ENCODE measurements at regions not wholly inside any gene's neighbourhood (a gene's known extent, or its start where the extent isn't known, plus 50 kb on each side); places are given as distances from the start of the nearest gene placed in this dataset.

DNA sequence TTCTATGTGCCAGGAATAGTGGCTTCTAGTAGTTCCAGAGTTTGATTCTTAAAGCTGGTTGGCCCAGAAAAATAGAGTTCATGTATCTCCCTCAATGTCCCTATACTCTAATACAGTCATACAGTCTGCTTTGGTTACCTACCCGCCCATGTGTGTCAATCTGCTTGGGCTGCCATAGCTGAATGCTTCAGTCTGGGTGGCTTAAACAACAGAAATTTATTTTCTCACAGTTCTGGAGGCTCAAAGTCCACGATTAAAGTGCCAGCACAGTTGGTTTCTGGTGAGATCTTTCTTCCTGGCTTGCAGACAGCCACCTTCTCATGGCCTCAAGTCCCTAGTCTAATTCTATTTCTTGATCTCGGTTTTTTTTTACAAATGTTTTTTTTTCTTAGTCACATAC is 1739.0 kb downstream of the MAT2B start:
- H3K4me3 ChIP-seq: no peak overlapping the region
- H3K27ac ChIP-seq: no peak overlapping the region
- DNase-seq: no peak
- H3K27me3 ChIP-seq: no peaks in the 10 kb centered on the region
- in situ Hi-C loops (cut with MboI; ENCODE audit: low pct_ligation_motif_present in 1 of 4, low pct_unique_long_range_greater_than_20kb in 1 of 4, low sequenced_read_pairs in 3 of 4): no loop called here
- H3K9me3 ChIP-seq: no peaks in the 10 kb centered on the region
- H3K36me3 ChIP-seq: no peaks in the 10 kb centered on the region
- H3K4me1 ChIP-seq: no peaks in the 10 kb centered on the region
- 45 to 66% methylated on average over 3 of the region's 3 CpGs for WGBS, 2 donors (ENCODE audit: low coverage in 1 of 2)
- intact Hi-C loops (cut with DNase I; ENCODE audit: low total_unique reads): no loop called here
- TF ChIP-seq POLR2AphosphoS5 (IDR thresholded peaks at IDR 0.05) (no peak), EP300 (IDR thresholded peaks at IDR 0.05; ENCODE audit: low read depth) (no peak), POLR2A (IDR thresholded peaks at IDR 0.05) (no peak)
- TF ChIP-seq, protein P1, sequence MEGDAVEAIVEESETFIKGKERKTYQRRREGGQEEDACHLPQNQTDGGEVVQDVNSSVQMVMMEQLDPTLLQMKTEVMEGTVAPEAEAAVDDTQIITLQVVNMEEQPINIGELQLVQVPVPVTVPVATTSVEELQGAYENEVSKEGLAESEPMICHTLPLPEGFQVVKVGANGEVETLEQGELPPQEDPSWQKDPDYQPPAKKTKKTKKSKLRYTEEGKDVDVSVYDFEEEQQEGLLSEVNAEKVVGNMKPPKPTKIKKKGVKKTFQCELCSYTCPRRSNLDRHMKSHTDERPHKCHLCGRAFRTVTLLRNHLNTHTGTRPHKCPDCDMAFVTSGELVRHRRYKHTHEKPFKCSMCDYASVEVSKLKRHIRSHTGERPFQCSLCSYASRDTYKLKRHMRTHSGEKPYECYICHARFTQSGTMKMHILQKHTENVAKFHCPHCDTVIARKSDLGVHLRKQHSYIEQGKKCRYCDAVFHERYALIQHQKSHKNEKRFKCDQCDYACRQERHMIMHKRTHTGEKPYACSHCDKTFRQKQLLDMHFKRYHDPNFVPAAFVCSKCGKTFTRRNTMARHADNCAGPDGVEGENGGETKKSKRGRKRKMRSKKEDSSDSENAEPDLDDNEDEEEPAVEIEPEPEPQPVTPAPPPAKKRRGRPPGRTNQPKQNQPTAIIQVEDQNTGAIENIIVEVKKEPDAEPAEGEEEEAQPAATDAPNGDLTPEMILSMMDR (IDR thresholded peaks at IDR 0.05): no peak

DNA sequence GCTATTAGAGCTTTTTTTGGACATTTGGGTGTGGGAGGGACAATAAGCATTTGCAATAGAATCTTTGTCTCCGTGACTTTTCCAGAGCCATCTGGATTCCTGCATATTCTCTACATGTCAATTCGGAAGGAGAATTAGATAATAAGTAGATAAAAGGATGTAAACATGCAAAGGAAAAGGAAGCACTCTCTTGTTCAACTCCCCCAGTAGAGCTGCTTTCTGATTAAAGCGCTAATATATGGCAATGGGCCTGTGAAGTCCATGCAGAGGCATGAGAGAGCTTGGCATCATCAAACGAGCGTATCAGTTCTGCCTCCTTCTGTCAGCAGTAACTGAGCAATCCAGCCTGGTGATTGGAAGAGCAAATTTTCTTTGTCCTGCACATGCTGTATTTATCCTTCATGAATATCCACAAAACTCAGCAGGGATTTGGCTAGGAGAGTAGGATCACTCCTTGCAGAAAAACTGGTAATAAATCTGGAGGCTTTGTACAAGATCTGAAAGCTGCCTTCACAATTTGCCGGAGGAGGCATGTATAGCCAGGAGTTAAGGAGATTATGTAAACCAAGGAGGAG is 1752.9 kb downstream of the MAT2B start:
- 65 to 80% methylated on average over 3 to 6 of the region's 6 CpGs for WGBS, 2 donors (ENCODE audit: low coverage in 1 of 2)
- no peaks in the 10 kb centered on the region for H3K27me3 ChIP-seq
- H3K4me3 ChIP-seq: no peak overlapping the region
- no peaks in the 10 kb centered on the region for H3K36me3 ChIP-seq
- no peaks in the 10 kb centered on the region for H3K9me3 ChIP-seq
- H3K27ac ChIP-seq: no peak overlapping the region
- no peak for TF ChIP-seq EP300 (IDR thresholded peaks at IDR 0.05; ENCODE audit: low read depth)
- intact Hi-C loops (cut with DNase I; ENCODE audit: low total_unique reads): no loop called here
- DNase-seq: no peak
- in situ Hi-C loops (cut with MboI; ENCODE audit: low pct_ligation_motif_present in 1 of 4, low pct_unique_long_range_greater_than_20kb in 1 of 4, low sequenced_read_pairs in 3 of 4): no loop called here
- H3K4me1 ChIP-seq: no peaks in the 10 kb centered on the region

DNA sequence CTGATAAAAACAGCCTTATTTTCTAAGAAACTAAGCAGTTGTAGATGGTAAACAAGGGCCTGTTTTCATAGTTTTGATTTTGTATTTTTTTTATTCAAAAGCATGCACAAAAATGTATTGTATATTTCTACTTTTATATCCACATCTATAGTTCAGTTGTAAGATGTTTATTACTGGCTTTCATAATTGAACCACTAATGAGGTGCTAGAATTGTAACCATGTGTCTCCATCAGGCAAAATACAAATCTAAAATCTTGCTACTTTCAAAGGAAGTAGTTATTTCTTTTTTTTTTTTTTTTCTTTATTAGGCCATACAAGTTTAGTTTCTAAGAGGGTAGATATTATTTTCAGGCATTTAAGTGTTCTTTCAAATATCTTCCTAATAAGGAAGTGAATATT is 1755.0 kb downstream of the MAT2B start:
- Histone ChIP-seq H3K27ac (no peak overlapping the region), H3K4me3 (no peak overlapping the region), H3K4me1 (no peaks in the 10 kb centered on the region), H3K9me3 (no peaks in the 10 kb centered on the region), H3K36me3 (no peaks in the 10 kb centered on the region), H3K27me3 (no peaks in the 10 kb centered on the region)
- no peak for DNase-seq
- TF ChIP-seq POLR2A (IDR thresholded peaks at IDR 0.05): no peak
- TF ChIP-seq EP300 (IDR thresholded peaks at IDR 0.05; ENCODE audit: low read depth): no peak
- TF ChIP-seq, protein P1 (IDR thresholded peaks at IDR 0.05): no peak
- TF ChIP-seq POLR2AphosphoS5 (IDR thresholded peaks at IDR 0.05): no peak
- intact Hi-C loops (cut with DNase I; ENCODE audit: low total_unique reads) (no loop called here), in situ Hi-C loops (cut with MboI; ENCODE audit: low pct_ligation_motif_present in 1 of 4, low pct_unique_long_range_greater_than_20kb in 1 of 4, low sequenced_read_pairs in 3 of 4) (no loop called here)

DNA sequence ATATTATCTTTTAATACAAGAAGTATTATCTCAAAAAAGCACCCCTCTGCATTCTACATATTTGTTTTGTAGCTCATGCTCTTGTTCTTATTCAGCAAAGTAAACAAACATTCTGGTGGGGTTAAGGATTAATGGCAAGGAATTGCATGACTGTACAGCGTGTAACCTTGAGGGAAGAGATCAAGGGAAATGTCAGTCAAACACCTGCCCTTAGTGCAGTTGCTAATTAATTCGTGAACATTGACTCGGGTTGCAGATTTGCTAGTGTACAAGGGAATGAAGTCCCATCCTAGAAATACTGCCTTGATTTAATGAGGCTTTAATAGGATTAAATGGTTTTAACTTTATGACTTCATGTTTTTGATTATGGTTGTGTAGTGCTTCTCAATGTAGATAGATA is 1758.1 kb downstream of the MAT2B start:
- TF ChIP-seq, protein P1 (IDR thresholded peaks at IDR 0.05): no peak
- TF ChIP-seq EP300 (IDR thresholded peaks at IDR 0.05; ENCODE audit: low read depth): no peak
- no peak for TF ChIP-seq POLR2AphosphoS5 (IDR thresholded peaks at IDR 0.05)
- no peak for TF ChIP-seq POLR2A (IDR thresholded peaks at IDR 0.05)
- DNase-seq: no peak
- Histone ChIP-seq H3K4me1 (no peaks in the 10 kb centered on the region), H3K4me3 (no peak overlapping the region), H3K36me3 (no peaks in the 10 kb centered on the region), H3K27ac (no peak overlapping the region), H3K27me3 (no peaks in the 10 kb centered on the region), H3K9me3 (no peaks in the 10 kb centered on the region)
- intact Hi-C loops (cut with DNase I; ENCODE audit: low total_unique reads) (no loop called here), in situ Hi-C loops (cut with MboI; ENCODE audit: low pct_ligation_motif_present in 1 of 4, low pct_unique_long_range_greater_than_20kb in 1 of 4, low sequenced_read_pairs in 3 of 4) (no loop called here)
- WGBS, 2 donors (ENCODE audit: low coverage in 1 of 2): 72 to 77% methylated on average over 3 of the region's 3 CpGs

DNA sequence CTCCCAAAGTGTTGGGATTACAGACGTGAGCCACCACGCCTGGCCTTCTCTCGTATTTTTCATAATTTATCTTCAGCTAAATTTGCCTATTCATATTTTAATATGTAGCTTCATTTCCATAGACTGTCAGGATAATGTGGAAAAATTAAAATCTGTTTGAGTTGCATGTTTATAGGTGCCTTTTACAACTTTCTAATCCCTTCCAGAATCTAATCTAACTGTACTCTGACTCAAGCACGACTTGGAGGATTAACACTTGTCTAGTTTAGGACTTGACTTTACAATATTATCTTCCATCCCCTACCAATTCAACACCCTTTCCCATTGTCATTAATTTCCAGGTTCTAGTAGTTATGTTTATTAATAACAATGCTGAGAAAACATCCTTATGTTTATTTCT is 1761.5 kb downstream of the MAT2B start:
- WGBS, 2 donors (ENCODE audit: low coverage in 1 of 2): 33 to 64% methylated on average over 1 to 4 of the region's 4 CpGs
- no peak overlapping the region for H3K27ac ChIP-seq
- no peak for DNase-seq
- no peaks in the 10 kb centered on the region for H3K27me3 ChIP-seq
- no peaks in the 10 kb centered on the region for H3K4me1 ChIP-seq
- no peaks in the 10 kb centered on the region for H3K36me3 ChIP-seq
- no peak overlapping the region for H3K4me3 ChIP-seq
- TF ChIP-seq EP300 (IDR thresholded peaks at IDR 0.05; ENCODE audit: low read depth) (no peak), POLR2A (IDR thresholded peaks at IDR 0.05) (no peak), POLR2AphosphoS5 (IDR thresholded peaks at IDR 0.05) (no peak)
- TF ChIP-seq, protein P1 (IDR thresholded peaks at IDR 0.05): no peak
- intact Hi-C loops (cut with DNase I; ENCODE audit: low total_unique reads) (no loop called here), in situ Hi-C loops (cut with MboI; ENCODE audit: low pct_ligation_motif_present in 1 of 4, low pct_unique_long_range_greater_than_20kb in 1 of 4, low sequenced_read_pairs in 3 of 4) (no loop called here)
- no peaks in the 10 kb centered on the region for H3K9me3 ChIP-seq

Data from transverse colon (tissue), 4 donors.